H1 (cell line): ENCODE measurements at regions not wholly inside any gene's neighbourhood (a gene's known extent, or its start where the extent isn't known, plus 50 kb on each side); places are given as distances from the start of the nearest gene placed in this dataset.

Experiments used
- CTCF ChIP-seq, 3 experiments: IDR thresholded peaks; 1 replicate in 2 of 3; 2 replicates in 1 of 3; pipeline versions ENCODE4 v1.5.1 to v1.6.1; 2011; ENCODE audit warnings: low read length in 3 of 3, mild to moderate bottlenecking in 3 of 3, inconsistent platforms in 2 of 3, low read depth in 1 of 3, moderate library complexity in 1 of 3; ENCODE audit not compliant: insufficient read depth in 1 of 3; ENCODE audit errors: control extremely low read depth in 1 of 3

GRCh38 chr1:29969576-29969975 lies 733.3 kb downstream of the PTPRU start (continued):
- no peak for TF ChIP-seq CTCF (IDR thresholded peaks at IDR 0.05; ENCODE audit: control extremely low read depth in 1 of 3, insufficient read depth in 1 of 3, low read depth in 1 of 3, low read length in 3 of 3)
